ENCODE measurements at regions not wholly inside any gene's neighbourhood (a gene's known extent, or its start where the extent isn't known, plus 50 kb on each side); places are given as distances from the start of the nearest gene placed in this dataset.

- H3K4me3 ChIP-seq (ENCODE audit: low read depth, low read length), result peak overlapping the region; percentile 3; the same call in 1 of the 2 replicates
- H2AFZ ChIP-seq (ENCODE audit: low read length, unreplicated experiment), result peak overlapping the region; percentile 10
- no peaks in the 10 kb centered on the region for H3K36me3 ChIP-seq (ENCODE audit: insufficient read depth, low read length)
- no peaks in the 10 kb centered on the region for H3K79me2 ChIP-seq (ENCODE audit: control insufficient read depth, insufficient read depth, low read length, unreplicated experiment)
- H3K27me3 ChIP-seq (ENCODE audit: insufficient read depth, low read length), result no peaks in the 10 kb centered on the region
- H3K4me1 ChIP-seq (ENCODE audit: control insufficient read depth, insufficient read depth, low read length, unreplicated experiment), result peaks cover 43% of the 10 kb centered on the region
- peak overlapping the region; percentile 45 for H3K27ac ChIP-seq (ENCODE audit: low read depth, low read length)
These were observed 129.7 kb upstream of the SLIT3 start for GRCh38 chr5:169430671-169431070.

GRCh38 chr5:169429044-169429443 is 128.1 kb upstream of the SLIT3 start:
- no peaks in the 10 kb centered on the region for H3K27me3 ChIP-seq (ENCODE audit: insufficient read depth, low read length)
- no peaks in the 10 kb centered on the region for H3K36me3 ChIP-seq (ENCODE audit: insufficient read depth, low read length)
- H3K4me1 ChIP-seq (ENCODE audit: control insufficient read depth, insufficient read depth, low read length, unreplicated experiment), result peaks cover 52% of the 10 kb centered on the region
- no peak overlapping the region; the same call in 1 of the 2 replicates for H3K4me3 ChIP-seq (ENCODE audit: low read depth, low read length)
- peak overlapping the region; percentile 65 for H3K27ac ChIP-seq (ENCODE audit: low read depth, low read length)
- H3K79me2 ChIP-seq (ENCODE audit: control insufficient read depth, insufficient read depth, low read length, unreplicated experiment), result no peaks in the 10 kb centered on the region
- peak overlapping the region; percentile 87 for H2AFZ ChIP-seq (ENCODE audit: low read length, unreplicated experiment)

- H3K4me3 ChIP-seq (ENCODE audit: low read depth, low read length), result no peak overlapping the region
- H3K79me2 ChIP-seq (ENCODE audit: control insufficient read depth, insufficient read depth, low read length, unreplicated experiment), result no peaks in the 10 kb centered on the region
- H3K27ac ChIP-seq (ENCODE audit: low read depth, low read length), result no peak overlapping the region
- H2AFZ ChIP-seq (ENCODE audit: low read length, unreplicated experiment), result no peak overlapping the region
- no peaks in the 10 kb centered on the region for H3K36me3 ChIP-seq (ENCODE audit: insufficient read depth, low read length)
- peaks cover 58% of the 10 kb centered on the region for H3K4me1 ChIP-seq (ENCODE audit: control insufficient read depth, insufficient read depth, low read length, unreplicated experiment)
- H3K27me3 ChIP-seq (ENCODE audit: insufficient read depth, low read length), result no peaks in the 10 kb centered on the region
These were observed 125.8 kb upstream of the SLIT3 start for GRCh38 chr5:169426784-169427183.

- Histone ChIP-seq H3K27me3 (ENCODE audit: insufficient read depth, low read length) (no peaks in the 10 kb centered on the region), H3K27ac (ENCODE audit: low read depth, low read length) (no peak overlapping the region), H3K36me3 (ENCODE audit: insufficient read depth, low read length) (no peaks in the 10 kb centered on the region)
These were observed 123.9 kb upstream of the SLIT3 start for GRCh38 chr5:169424670-169425378.

GRCh38 chr5:169424279-169424655 is 123.3 kb upstream of the SLIT3 start:
- Histone ChIP-seq H3K36me3 (ENCODE audit: insufficient read depth, low read length) (no peaks in the 10 kb centered on the region), H3K4me3 (ENCODE audit: low read depth, low read length) (no peak overlapping the region), H3K27me3 (ENCODE audit: insufficient read depth, low read length) (no peaks in the 10 kb centered on the region), H3K79me2 (ENCODE audit: control insufficient read depth, insufficient read depth, low read length, unreplicated experiment) (no peaks in the 10 kb centered on the region), H2AFZ (ENCODE audit: low read length, unreplicated experiment) (no peak overlapping the region), H3K4me1 (ENCODE audit: control insufficient read depth, insufficient read depth, low read length, unreplicated experiment) (peaks cover 40% of the 10 kb centered on the region), H3K27ac (ENCODE audit: low read depth, low read length) (no peak overlapping the region)

More at GRCh38 chr5:169424670-169425378, 123.9 kb upstream of the SLIT3 start:
- Histone ChIP-seq H2AFZ (ENCODE audit: low read length, unreplicated experiment) (no peak overlapping the region), H3K4me1 (ENCODE audit: control insufficient read depth, insufficient read depth, low read length, unreplicated experiment) (peaks cover 44% of the 10 kb centered on the region), H3K4me3 (ENCODE audit: low read depth, low read length) (no peak overlapping the region), H3K79me2 (ENCODE audit: control insufficient read depth, insufficient read depth, low read length, unreplicated experiment) (no peaks in the 10 kb centered on the region)

- Histone ChIP-seq H2AFZ (ENCODE audit: low read length, unreplicated experiment) (no peak overlapping the region), H3K79me2 (ENCODE audit: control insufficient read depth, insufficient read depth, low read length, unreplicated experiment) (no peaks in the 10 kb centered on the region), H3K27me3 (ENCODE audit: insufficient read depth, low read length) (no peaks in the 10 kb centered on the region), H3K27ac (ENCODE audit: low read depth, low read length) (no peak overlapping the region), H3K4me1 (ENCODE audit: control insufficient read depth, insufficient read depth, low read length, unreplicated experiment) (peaks cover 35% of the 10 kb centered on the region), H3K4me3 (ENCODE audit: low read depth, low read length) (no peak overlapping the region), H3K36me3 (ENCODE audit: insufficient read depth, low read length) (no peaks in the 10 kb centered on the region)
These were observed 122.8 kb upstream of the SLIT3 start for GRCh38 chr5:169423580-169424278.

GRCh38 chr5:169422087-169422486 is 121.1 kb upstream of the SLIT3 start:
- H3K27ac ChIP-seq (ENCODE audit: low read depth, low read length), result no peak overlapping the region
- no peak overlapping the region for H3K4me3 ChIP-seq (ENCODE audit: low read depth, low read length)
- peaks cover 39% of the 10 kb centered on the region for H3K4me1 ChIP-seq (ENCODE audit: control insufficient read depth, insufficient read depth, low read length, unreplicated experiment)
- no peak overlapping the region for H2AFZ ChIP-seq (ENCODE audit: low read length, unreplicated experiment)
- H3K79me2 ChIP-seq (ENCODE audit: control insufficient read depth, insufficient read depth, low read length, unreplicated experiment), result no peaks in the 10 kb centered on the region
- no peaks in the 10 kb centered on the region for H3K36me3 ChIP-seq (ENCODE audit: insufficient read depth, low read length)
- H3K27me3 ChIP-seq (ENCODE audit: insufficient read depth, low read length), result no peaks in the 10 kb centered on the region

GRCh38 chr5:169421677-169422076 is 120.7 kb upstream of the SLIT3 start:
- no peak overlapping the region for H3K27ac ChIP-seq (ENCODE audit: low read depth, low read length)
- no peaks in the 10 kb centered on the region for H3K36me3 ChIP-seq (ENCODE audit: insufficient read depth, low read length)
- H3K4me3 ChIP-seq (ENCODE audit: low read depth, low read length), result no peak overlapping the region
- no peak overlapping the region for H2AFZ ChIP-seq (ENCODE audit: low read length, unreplicated experiment)
- H3K79me2 ChIP-seq (ENCODE audit: control insufficient read depth, insufficient read depth, low read length, unreplicated experiment), result no peaks in the 10 kb centered on the region
- no peaks in the 10 kb centered on the region for H3K27me3 ChIP-seq (ENCODE audit: insufficient read depth, low read length)
- H3K4me1 ChIP-seq (ENCODE audit: control insufficient read depth, insufficient read depth, low read length, unreplicated experiment), result peaks cover 40% of the 10 kb centered on the region

GRCh38 chr5:169417676-169418075 is 116.7 kb upstream of the SLIT3 start:
- Histone ChIP-seq H3K36me3 (ENCODE audit: insufficient read depth, low read length) (no peaks in the 10 kb centered on the region), H2AFZ (ENCODE audit: low read length, unreplicated experiment) (no peak overlapping the region), H3K27me3 (ENCODE audit: insufficient read depth, low read length) (no peaks in the 10 kb centered on the region), H3K4me1 (ENCODE audit: control insufficient read depth, insufficient read depth, low read length, unreplicated experiment) (peaks cover 43% of the 10 kb centered on the region), H3K4me3 (ENCODE audit: low read depth, low read length) (no peak overlapping the region), H3K27ac (ENCODE audit: low read depth, low read length) (no peak overlapping the region), H3K79me2 (ENCODE audit: control insufficient read depth, insufficient read depth, low read length, unreplicated experiment) (no peaks in the 10 kb centered on the region)

GRCh38 chr5:169416583-169417196 is 115.8 kb upstream of the SLIT3 start:
- H3K27me3 ChIP-seq (ENCODE audit: insufficient read depth, low read length), result no peaks in the 10 kb centered on the region
- peak overlapping the region; percentile 49 for H3K27ac ChIP-seq (ENCODE audit: low read depth, low read length)
- H3K4me3 ChIP-seq (ENCODE audit: low read depth, low read length), result peak overlapping the region; percentile 51
- no peaks in the 10 kb centered on the region for H3K79me2 ChIP-seq (ENCODE audit: control insufficient read depth, insufficient read depth, low read length, unreplicated experiment)
- H2AFZ ChIP-seq (ENCODE audit: low read length, unreplicated experiment), result peak overlapping the region; percentile 27
- H3K36me3 ChIP-seq (ENCODE audit: insufficient read depth, low read length), result no peaks in the 10 kb centered on the region
- H3K4me1 ChIP-seq (ENCODE audit: control insufficient read depth, insufficient read depth, low read length, unreplicated experiment), result peaks cover 46% of the 10 kb centered on the region

All from ACC112 (cell line).